Fibroblast of upper back skin (primary cell): ENCODE measurements at regions not wholly inside any gene's neighbourhood (a gene's known extent, or its start where the extent isn't known, plus 50 kb on each side); places are given as distances from the start of the nearest gene placed in this dataset.
A peak's percentile ranks its signal among the peaks of the same experiment; 100 is the strongest.

Experiments
- DNase-seq: peaks from one replicate; pipeline ENCODE4 v3.0.0-alpha.2; 2013

DNA sequence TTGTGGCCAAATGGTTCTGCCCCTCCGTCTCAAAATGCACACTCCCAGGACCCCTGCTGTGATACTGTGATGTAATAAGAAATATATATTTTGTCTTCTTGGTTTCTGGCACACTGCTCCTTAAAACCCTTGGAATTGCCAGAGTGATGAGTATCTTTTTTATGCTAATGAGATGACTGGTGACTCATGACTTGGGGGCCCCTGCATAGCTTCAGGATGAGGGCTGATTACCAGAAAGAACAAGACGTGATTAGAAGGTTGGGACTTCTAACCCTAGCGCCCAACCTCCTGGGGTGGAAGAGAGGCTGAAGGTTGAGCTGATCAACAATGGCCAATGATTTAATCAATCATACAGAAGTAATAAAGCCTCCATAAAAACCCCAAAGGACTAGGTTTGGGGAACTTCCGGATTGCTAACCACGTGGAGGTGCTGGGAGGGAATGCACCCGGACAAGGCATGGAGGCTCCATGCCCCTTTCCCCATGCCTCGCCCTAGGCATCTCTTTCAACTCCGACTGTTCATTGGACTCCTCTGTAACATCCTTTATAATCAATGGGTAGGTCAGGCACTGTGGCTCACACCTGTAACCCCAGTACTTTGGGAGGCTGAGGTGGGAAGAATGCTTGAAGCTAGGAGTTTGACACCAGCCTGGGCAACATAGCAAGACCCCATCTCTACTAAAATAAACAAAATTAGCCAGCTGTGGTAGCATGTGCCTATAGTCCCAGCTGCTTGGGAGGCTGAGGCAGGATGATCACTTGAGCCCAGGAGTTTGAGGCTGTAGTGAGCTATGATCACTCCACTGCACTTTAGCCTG lies 89.1 kb downstream of the HS1BP3 start:
- DNase-seq: peak; percentile 94

DNA sequence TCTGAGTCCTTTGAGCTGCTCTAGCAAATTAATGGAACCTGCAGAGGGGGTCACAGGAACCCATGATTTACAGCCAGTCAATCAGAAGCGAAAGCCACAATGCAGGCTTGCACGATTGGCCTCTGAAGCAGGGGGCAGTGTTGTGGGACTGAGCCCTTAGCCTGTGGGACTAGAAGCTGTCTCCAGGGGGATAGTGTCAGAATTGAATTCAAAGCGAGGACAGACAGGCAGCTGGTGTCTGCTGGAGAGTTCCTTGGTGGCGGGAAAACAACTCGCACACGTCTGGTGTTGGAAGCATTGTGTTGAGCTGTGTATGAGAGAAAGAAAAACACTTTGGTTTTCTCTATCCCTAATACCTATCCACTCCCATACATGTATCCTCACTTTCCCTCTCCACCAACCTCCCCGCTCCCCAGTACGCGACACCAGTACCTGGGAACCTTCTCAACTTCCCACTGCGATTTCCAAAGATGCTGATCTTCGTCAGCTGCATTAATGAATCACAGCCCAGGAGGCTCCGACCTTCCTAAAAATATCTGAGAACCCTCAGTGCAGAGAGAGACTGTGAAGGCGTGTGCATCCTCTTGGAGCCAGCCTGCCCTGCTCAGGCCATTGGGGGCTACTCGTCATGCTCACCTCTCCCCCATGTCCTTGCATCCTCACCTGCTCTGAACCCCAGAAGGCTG lies 88.2 kb downstream of the HS1BP3 start:
- no peak for DNase-seq

DNA sequence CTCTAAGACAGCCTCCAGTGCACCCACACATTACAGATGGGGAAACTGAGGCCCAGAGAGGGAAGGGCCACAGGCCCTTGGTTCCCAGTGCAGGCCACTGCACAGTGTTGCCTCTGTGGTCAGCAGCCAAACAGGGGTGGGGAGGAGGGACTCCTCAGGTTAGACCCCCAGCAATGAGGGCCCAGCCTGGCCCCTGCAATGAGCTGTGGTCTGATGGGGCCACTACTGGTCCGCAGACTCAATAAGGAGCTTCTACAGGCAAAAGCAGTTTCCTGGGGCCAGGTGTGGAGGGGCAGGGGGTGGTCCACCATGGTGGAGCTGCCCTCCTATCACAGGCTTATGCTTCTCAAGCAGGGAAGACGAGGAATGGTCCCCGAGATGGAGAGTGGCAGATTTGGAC lies 87.6 kb downstream of the HS1BP3 start:
- DNase-seq: no peak

DNA sequence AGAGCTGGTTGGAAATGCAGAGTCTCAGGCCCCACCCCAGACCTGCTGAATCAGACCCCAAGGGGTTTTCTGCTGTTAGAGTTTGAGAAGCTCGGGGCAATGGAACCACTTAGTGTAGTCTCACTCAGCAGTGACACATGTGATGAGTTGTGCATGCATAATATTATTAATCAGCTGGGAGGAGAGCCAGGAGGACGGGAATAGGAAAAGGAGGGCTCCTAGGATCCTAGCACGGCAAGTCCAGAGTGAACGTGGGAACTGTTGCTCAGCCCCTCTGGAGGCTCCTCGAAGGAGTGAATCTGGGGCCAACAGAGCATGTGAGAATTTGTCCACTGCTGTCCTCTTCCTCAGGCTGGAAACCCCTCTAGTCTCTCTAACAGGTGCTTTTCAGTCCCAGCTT lies 87.1 kb downstream of the HS1BP3 start:
- peak; percentile 80 for DNase-seq

DNA sequence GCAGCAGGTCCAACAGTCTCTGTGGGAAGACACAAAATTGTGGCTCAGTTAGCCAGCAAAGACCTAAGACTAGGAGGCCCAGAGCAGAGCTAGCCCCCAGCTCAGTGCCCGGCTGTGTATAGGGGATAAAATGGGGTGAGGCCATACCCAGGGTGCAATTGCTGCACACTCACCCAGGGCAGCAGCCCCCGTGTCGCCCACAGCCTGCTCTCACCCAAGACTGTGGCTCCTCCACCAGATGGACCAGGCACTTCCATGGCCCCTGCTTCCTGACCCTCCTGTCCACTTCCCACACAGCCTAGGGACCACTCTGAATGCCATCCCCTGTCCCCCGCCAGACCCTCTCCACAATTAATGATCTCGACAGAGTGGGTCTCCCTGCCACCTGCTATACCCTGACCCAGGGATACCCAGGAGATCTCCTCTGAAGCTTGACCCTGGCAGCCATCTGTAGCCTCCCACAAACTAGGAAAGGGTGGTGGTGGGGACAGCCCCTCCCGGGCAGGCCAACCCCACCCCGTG lies 85.7 kb downstream of the HS1BP3 start:
- no peak for DNase-seq

DNA sequence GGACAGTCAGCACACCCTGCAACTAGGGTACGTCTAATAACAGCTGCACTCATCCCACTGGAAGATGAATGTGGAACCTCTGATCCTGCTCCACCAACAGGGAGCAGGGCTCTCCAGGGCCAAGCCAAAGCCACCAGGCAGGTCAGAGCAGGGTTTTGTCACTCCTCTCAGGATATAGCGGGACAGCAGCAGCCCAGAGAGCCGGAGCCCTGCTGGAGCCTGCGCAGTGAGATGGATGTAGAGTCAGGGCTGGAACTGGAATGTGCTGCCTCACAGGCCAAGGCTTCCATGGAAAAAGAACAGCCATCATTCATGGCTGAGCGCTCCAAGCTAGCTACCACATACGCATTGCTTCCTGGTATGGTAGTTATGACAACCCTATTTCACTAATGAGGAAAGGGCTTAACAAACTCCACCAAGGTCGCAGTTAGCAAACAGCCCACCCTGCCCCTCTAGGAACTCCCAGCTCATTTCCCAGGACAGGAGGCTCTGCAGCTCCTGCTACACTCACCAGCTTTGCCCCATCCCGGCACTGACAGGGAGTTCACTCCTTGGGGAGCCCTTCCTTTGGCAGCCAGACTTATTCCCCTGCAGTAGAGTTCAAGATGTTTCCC lies 85.2 kb downstream of the HS1BP3 start:
- peak; percentile 45 for DNase-seq

DNA sequence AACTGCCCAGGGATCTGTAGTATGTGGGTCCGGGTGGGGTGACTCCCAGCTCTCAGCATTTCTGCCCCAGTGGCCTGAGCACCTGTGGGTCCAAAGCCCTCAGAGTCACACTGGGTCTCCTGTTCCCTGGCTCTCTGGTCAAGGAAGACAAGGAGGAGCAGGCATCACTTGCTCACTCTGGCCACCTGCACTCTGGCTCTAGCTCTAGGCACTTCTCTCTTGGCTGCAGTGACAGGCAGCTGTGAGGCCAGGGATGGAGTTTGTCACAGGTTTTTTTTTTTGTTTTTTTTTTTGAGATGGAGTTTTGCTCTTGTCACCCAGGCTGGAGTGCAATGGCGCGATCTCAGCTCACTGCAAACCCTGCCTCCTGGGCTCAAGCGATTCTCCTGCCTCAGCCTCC lies 84.6 kb downstream of the HS1BP3 start:
- DNase-seq: no peak

DNA sequence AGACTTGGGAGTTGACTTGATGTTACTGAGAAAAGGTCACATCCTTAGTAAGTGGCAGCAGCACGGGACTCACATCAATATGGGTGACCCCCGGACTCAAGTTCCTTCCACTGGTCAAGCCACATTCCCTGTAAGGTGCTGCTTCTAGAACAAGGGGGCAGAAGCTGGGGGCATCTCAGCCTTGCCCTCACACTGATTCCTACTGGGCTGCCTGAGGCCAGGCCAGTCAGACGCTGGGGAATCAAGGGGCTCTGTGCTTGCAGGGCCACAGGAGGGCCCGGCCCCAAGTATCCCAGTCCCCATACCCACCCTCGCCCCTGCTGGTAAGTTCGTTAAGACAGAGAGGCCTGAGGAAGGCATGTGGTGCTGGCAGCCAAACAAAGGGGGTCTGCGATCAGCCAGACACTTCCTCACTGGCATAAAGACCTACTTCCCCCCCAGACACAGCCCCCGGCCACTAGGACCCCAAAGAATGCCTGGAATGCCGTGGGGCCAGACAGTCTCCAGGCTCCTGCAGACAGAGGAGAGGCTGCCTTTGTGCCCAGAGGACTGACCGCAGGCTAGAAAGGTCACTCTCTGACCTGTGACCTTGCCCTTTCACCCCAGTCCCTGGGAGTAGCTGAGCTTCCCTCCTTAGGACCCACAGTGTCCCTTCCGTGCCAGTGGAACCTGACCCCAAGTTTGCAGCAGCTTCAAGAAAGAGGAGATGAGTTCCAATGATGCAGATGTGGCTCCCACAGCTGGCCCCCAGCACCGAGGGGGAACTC lies 83.6 kb downstream of the HS1BP3 start:
- no peak for DNase-seq
